ENCODE measurements at regions not wholly inside any gene's neighbourhood (a gene's known extent, or its start where the extent isn't known, plus 50 kb on each side); places are given as distances from the start of the nearest gene placed in this dataset.

DNA sequence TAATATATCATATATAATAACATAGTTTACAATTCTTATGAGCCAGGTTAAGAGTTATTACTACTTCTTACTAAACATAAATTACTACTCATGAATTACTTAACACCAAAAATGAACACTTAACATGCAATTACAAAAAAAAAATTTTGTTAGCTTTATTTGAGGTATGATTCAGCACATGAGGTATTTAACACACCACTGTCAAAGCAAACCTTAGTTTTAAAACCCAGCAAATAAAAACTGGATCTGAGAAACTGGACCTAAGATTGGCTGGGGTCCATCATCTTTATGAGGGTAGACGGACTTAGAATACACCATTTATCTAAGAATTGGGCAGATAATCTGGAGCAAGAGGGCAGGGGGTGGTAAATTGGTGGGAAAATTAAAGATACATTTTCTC, 81.8 kb upstream of the CREB1 start:
- Histone ChIP-seq H4K20me1 (replicated peaks; ENCODE audit: control insufficient read depth, insufficient read depth, low read length) (no peaks in the 10 kb centered on the region), H3K9me3 (replicated peaks; ENCODE audit: control insufficient read depth, insufficient read depth, low read depth, low read length) (no peaks in the 10 kb centered on the region), H3K27me3 (ENCODE audit: control insufficient read depth in 2 of 2, insufficient read depth in 2 of 2, low read length in 2 of 2) (no peaks in the 10 kb centered on the region), H2AFZ (ENCODE audit: low read depth, low read length) (no peak overlapping the region), H3K4me1 (replicated peaks in 1 of 2; ENCODE audit: control insufficient read depth in 2 of 2, insufficient read depth in 2 of 2, low read length in 2 of 2) (peaks cover 0 to 6% of the 10 kb centered on the region in 2 experiments; a peak in 2 of 5 replicates), H3K79me2 (ENCODE audit: control insufficient read depth, insufficient read depth, low read length) (no peaks in the 10 kb centered on the region), H3K4me3 (no peak overlapping the region), H3K36me3 (ENCODE audit: control insufficient read depth, insufficient read depth, low read length) (no peaks in the 10 kb centered on the region), H3K9ac (ENCODE audit: insufficient read depth in 1 of 2, low read depth in 2 of 2, low read length in 2 of 2) (no peak overlapping the region), H3K27ac (ENCODE audit: extremely low read depth, low read depth, low read length) (no peak overlapping the region), H3K9me1 (ENCODE audit: control insufficient read depth, insufficient read depth, low read length) (no peaks in the 10 kb centered on the region), H3K4me2 (ENCODE audit: insufficient read depth, low read length) (no peak overlapping the region)
- ChIA-PET POLR2A (no interaction called here), CTCF (ENCODE audit: low intra/inter-chr PET ratio) (no interaction called here)
- WGBS (ENCODE audit: insufficient coverage, low coverage, missing lambda C conversion rate), result 53% methylated on average over 1 of the region's 1 CpG
- in situ Hi-C loops (cut with MboI) (no loop called here), intact Hi-C loops (cut with micrococcal nuclease) (no loop called here)
- FAIRE-seq (no peak), DNase-seq (ENCODE audit: extremely low read depth in 1 of 4, low spot score in 3 of 4) (no peak), ATAC-seq (no peak)
- BruUV-seq (replicated peaks), result no TSS peak
- TF ChIP-seq MAZ (CRISPR knock-in tag; conservative IDR thresholded peaks at IDR 0.05 in 1 of 2, IDR thresholded peaks at IDR 0.05 in 1 of 2) (no peak), SAP30 (IDR thresholded peaks at IDR 0.05; ENCODE audit: borderline replicate concordance, insufficient read depth, low read depth, low read length, poor library complexity, severe bottlenecking) (no peak)
- TF ChIP-seq, protein P1, sequence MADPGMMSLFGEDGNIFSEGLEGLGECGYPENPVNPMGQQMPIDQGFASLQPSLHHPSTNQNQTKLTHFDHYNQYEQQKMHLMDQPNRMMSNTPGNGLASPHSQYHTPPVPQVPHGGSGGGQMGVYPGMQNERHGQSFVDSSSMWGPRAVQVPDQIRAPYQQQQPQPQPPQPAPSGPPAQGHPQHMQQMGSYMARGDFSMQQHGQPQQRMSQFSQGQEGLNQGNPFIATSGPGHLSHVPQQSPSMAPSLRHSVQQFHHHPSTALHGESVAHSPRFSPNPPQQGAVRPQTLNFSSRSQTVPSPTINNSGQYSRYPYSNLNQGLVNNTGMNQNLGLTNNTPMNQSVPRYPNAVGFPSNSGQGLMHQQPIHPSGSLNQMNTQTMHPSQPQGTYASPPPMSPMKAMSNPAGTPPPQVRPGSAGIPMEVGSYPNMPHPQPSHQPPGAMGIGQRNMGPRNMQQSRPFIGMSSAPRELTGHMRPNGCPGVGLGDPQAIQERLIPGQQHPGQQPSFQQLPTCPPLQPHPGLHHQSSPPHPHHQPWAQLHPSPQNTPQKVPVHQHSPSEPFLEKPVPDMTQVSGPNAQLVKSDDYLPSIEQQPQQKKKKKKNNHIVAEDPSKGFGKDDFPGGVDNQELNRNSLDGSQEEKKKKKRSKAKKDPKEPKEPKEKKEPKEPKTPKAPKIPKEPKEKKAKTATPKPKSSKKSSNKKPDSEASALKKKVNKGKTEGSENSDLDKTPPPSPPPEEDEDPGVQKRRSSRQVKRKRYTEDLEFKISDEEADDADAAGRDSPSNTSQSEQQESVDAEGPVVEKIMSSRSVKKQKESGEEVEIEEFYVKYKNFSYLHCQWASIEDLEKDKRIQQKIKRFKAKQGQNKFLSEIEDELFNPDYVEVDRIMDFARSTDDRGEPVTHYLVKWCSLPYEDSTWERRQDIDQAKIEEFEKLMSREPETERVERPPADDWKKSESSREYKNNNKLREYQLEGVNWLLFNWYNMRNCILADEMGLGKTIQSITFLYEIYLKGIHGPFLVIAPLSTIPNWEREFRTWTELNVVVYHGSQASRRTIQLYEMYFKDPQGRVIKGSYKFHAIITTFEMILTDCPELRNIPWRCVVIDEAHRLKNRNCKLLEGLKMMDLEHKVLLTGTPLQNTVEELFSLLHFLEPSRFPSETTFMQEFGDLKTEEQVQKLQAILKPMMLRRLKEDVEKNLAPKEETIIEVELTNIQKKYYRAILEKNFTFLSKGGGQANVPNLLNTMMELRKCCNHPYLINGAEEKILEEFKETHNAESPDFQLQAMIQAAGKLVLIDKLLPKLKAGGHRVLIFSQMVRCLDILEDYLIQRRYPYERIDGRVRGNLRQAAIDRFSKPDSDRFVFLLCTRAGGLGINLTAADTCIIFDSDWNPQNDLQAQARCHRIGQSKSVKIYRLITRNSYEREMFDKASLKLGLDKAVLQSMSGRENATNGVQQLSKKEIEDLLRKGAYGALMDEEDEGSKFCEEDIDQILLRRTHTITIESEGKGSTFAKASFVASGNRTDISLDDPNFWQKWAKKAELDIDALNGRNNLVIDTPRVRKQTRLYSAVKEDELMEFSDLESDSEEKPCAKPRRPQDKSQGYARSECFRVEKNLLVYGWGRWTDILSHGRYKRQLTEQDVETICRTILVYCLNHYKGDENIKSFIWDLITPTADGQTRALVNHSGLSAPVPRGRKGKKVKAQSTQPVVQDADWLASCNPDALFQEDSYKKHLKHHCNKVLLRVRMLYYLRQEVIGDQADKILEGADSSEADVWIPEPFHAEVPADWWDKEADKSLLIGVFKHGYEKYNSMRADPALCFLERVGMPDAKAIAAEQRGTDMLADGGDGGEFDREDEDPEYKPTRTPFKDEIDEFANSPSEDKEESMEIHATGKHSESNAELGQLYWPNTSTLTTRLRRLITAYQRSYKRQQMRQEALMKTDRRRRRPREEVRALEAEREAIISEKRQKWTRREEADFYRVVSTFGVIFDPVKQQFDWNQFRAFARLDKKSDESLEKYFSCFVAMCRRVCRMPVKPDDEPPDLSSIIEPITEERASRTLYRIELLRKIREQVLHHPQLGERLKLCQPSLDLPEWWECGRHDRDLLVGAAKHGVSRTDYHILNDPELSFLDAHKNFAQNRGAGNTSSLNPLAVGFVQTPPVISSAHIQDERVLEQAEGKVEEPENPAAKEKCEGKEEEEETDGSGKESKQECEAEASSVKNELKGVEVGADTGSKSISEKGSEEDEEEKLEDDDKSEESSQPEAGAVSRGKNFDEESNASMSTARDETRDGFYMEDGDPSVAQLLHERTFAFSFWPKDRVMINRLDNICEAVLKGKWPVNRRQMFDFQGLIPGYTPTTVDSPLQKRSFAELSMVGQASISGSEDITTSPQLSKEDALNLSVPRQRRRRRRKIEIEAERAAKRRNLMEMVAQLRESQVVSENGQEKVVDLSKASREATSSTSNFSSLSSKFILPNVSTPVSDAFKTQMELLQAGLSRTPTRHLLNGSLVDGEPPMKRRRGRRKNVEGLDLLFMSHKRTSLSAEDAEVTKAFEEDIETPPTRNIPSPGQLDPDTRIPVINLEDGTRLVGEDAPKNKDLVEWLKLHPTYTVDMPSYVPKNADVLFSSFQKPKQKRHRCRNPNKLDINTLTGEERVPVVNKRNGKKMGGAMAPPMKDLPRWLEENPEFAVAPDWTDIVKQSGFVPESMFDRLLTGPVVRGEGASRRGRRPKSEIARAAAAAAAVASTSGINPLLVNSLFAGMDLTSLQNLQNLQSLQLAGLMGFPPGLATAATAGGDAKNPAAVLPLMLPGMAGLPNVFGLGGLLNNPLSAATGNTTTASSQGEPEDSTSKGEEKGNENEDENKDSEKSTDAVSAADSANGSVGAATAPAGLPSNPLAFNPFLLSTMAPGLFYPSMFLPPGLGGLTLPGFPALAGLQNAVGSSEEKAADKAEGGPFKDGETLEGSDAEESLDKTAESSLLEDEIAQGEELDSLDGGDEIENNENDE (IDR thresholded peaks at IDR 0.05; ENCODE audit: low read depth, low read length), result no peak

Measured in K562 (cell line).